ENCODE measurements at regions not wholly inside any gene's neighbourhood (a gene's known extent, or its start where the extent isn't known, plus 50 kb on each side); places are given as distances from the start of the nearest gene placed in this dataset.

- TF ChIP-seq LEF1 (IDR thresholded peaks at IDR 0.05; ENCODE audit: borderline replicate concordance), result no peak
- TF ChIP-seq HDGF (IDR thresholded peaks at IDR 0.05; ENCODE audit: borderline replicate concordance), result no peak
- no peak for TF ChIP-seq SP1 (IDR thresholded peaks at IDR 0.05)
- TF ChIP-seq FOXM1 (IDR thresholded peaks at IDR 0.05; ENCODE audit: borderline replicate concordance), result no peak
- TF ChIP-seq L3MBTL2 (conservative IDR thresholded peaks at IDR 0.05), result no peak
- TF ChIP-seq ELF4 (IDR thresholded peaks at IDR 0.05), result no peak
- TF ChIP-seq ARNT (IDR thresholded peaks at IDR 0.05), result no peak
- no peak for TF ChIP-seq SUZ12 (IDR thresholded peaks at IDR 0.05)
- TF ChIP-seq TARDBP (IDR thresholded peaks at IDR 0.05), result no peak
- TF ChIP-seq PKNOX1 (IDR thresholded peaks at IDR 0.05), result no peak
- no peak for TF ChIP-seq NFRKB (IDR thresholded peaks at IDR 0.05)
Observed at GRCh38 chr6:43879722-43880121, 109.7 kb downstream of the VEGFA start.
